ENCODE measurements at regions not wholly inside any gene's neighbourhood (a gene's known extent, or its start where the extent isn't known, plus 50 kb on each side); places are given as distances from the start of the nearest gene placed in this dataset.

DNA sequence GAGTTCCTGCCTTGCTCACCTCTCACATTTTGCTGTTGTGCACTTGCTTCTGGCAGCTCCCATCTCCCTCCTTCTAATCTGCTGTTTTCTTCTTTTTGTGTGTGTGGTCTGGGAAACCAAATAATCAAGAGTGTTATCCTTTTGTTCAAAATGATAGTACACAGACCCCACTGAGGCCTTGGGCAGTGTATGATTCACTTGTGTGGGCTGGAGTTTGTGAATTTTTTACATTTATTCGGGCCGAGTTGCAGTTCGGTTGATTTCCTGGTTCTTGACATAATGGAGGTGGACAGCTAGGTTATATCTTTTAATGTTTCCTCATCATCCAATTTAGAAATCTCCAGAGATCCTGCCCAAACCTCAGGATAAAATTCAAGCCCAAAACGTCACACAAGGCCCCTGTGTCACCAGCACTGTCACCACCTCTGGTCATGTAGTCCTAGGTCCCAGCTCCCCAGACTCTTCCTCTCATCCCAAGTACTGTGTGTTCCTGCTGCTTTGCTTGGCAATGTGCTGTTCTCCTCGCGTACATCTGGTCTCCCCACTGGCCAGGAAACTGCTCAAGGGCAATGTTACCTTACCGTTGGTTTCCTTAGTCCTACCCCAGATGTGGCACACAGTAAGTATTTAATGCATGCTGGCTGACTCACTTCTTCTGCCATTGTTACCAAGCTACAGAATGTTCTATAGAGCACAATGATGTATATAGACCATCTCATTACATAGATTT is 55.7 kb upstream of the PHACTR2 start:
- Histone ChIP-seq H3K27ac (ENCODE audit: low read length) (no peak overlapping the region), H3K36me3 (ENCODE audit: control insufficient read depth, insufficient read depth, low read length) (no peaks in the 10 kb centered on the region), H3K4me3 (ENCODE audit: low read length) (no peak overlapping the region), H3K4me1 (ENCODE audit: control insufficient read depth, insufficient read depth, low read length) (peaks cover 9% of the 10 kb centered on the region), H3K9me3 (replicated peaks; ENCODE audit: control insufficient read depth, low read depth, low read length) (no peaks in the 10 kb centered on the region), H3K27me3 (ENCODE audit: control insufficient read depth, insufficient read depth, low read length) (no peaks in the 10 kb centered on the region)
- WGBS (ENCODE audit: insufficient coverage) = 72% methylated on average over 3 of the region's 7 CpGs
- DNase-seq = no peak

DNA sequence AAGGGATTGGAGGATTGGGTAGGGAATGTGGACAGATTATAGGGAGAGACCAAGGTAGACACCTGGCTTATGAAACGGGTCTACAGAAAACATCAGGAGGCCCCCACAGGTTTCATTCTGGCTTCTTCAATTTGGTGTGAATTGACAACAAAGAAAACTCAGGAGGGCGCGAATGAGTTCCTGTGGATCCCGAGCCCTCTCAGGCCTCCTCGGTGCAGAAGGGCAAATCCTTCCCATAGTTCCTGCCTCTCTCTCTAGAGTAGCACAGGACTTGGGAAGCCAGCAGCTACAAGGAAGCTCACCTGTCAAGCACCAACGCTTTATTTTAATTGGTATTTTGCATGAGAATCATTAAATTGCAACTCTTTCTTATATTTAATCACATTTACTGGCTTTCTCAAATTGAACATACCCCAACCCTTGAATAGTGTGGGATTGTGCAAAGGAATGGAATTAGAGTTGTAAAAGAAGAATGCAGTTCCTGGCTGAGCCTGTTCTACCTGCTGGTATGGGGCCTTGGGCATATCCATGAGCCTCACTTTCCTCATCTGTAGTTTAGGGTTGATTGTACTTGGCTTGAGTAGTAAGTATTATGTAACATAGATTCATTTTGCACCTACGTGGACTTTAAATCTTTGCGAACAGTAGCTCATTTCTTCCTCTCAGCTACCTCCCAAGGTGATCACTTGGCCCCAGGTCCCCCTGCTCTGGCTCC is 56.4 kb upstream of the PHACTR2 start:
- no peak overlapping the region for H3K4me3 ChIP-seq (ENCODE audit: low read length)
- 95% methylated on average over 7 of the region's 8 CpGs for WGBS (ENCODE audit: insufficient coverage)
- no peaks in the 10 kb centered on the region for H3K27me3 ChIP-seq (ENCODE audit: control insufficient read depth, insufficient read depth, low read length)
- no peak for DNase-seq
- H3K27ac ChIP-seq (ENCODE audit: low read length) = no peak overlapping the region
- peaks cover 9% of the 10 kb centered on the region for H3K4me1 ChIP-seq (ENCODE audit: control insufficient read depth, insufficient read depth, low read length)
- no peaks in the 10 kb centered on the region for H3K9me3 ChIP-seq (replicated peaks; ENCODE audit: control insufficient read depth, low read depth, low read length)
- no peaks in the 10 kb centered on the region for H3K36me3 ChIP-seq (ENCODE audit: control insufficient read depth, insufficient read depth, low read length)

GRCh38 chr6:143620447-143620846 is 57.3 kb upstream of the PHACTR2 start:
- H3K4me1 ChIP-seq (ENCODE audit: control insufficient read depth, insufficient read depth, low read length) = peaks cover 9% of the 10 kb centered on the region
- no peaks in the 10 kb centered on the region for H3K36me3 ChIP-seq (ENCODE audit: control insufficient read depth, insufficient read depth, low read length)
- 63% methylated on average over 1 of the region's 3 CpGs for WGBS (ENCODE audit: insufficient coverage)
- no peak overlapping the region for H3K27ac ChIP-seq (ENCODE audit: low read length)
- H3K27me3 ChIP-seq (ENCODE audit: control insufficient read depth, insufficient read depth, low read length) = no peaks in the 10 kb centered on the region
- H3K4me3 ChIP-seq (ENCODE audit: low read length) = no peak overlapping the region
- no peaks in the 10 kb centered on the region for H3K9me3 ChIP-seq (replicated peaks; ENCODE audit: control insufficient read depth, low read depth, low read length)
- DNase-seq = peak; percentile 48

- Histone ChIP-seq H3K4me3 (ENCODE audit: low read length) (no peak overlapping the region), H3K27me3 (ENCODE audit: control insufficient read depth, insufficient read depth, low read length) (no peaks in the 10 kb centered on the region), H3K4me1 (ENCODE audit: control insufficient read depth, insufficient read depth, low read length) (peaks cover 9% of the 10 kb centered on the region), H3K9me3 (replicated peaks; ENCODE audit: control insufficient read depth, low read depth, low read length) (no peaks in the 10 kb centered on the region), H3K36me3 (ENCODE audit: control insufficient read depth, insufficient read depth, low read length) (no peaks in the 10 kb centered on the region), H3K27ac (ENCODE audit: low read length) (no peak overlapping the region)
- no peak for DNase-seq
- 83% methylated on average over 1 of the region's 8 CpGs for WGBS (ENCODE audit: insufficient coverage)
Measured at GRCh38 chr6:143619824-143620401, 57.9 kb upstream of the PHACTR2 start.

GRCh38 chr6:143616741-143617140 is 61.0 kb upstream of the PHACTR2 start:
- Histone ChIP-seq H3K4me3 (ENCODE audit: low read length) (no peak overlapping the region), H3K27ac (ENCODE audit: low read length) (no peak overlapping the region), H3K4me1 (ENCODE audit: control insufficient read depth, insufficient read depth, low read length) (peaks cover 9% of the 10 kb centered on the region), H3K36me3 (ENCODE audit: control insufficient read depth, insufficient read depth, low read length) (no peaks in the 10 kb centered on the region), H3K9me3 (replicated peaks; ENCODE audit: control insufficient read depth, low read depth, low read length) (no peaks in the 10 kb centered on the region), H3K27me3 (ENCODE audit: control insufficient read depth, insufficient read depth, low read length) (no peaks in the 10 kb centered on the region)
- no peak for DNase-seq
- whole genome bisulfite sequencing (ENCODE audit: insufficient coverage) = 73% methylated on average over 7 of the region's 7 CpGs

DNA sequence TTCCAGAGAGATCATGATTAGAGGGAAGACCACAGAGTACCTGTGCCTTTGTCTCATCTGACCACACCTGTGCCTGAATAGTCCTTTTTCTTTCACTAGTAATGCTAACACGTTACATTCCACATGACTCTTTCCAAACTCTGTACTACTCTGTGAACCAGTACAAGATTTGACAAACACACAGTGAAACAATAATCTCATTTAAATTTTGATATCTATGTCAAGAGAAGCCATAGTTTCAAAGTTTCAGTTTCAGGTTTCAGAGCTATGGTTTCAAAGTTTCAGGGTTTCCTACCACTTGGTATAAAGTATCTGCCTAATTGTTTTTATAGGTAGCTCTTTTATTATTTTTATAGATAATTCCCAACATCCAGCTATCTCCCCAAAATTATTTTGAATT is 62.0 kb upstream of the PHACTR2 start:
- no peaks in the 10 kb centered on the region for H3K36me3 ChIP-seq (ENCODE audit: control insufficient read depth, insufficient read depth, low read length)
- H3K4me3 ChIP-seq (ENCODE audit: low read length) = no peak overlapping the region
- peaks cover 5% of the 10 kb centered on the region for H3K4me1 ChIP-seq (ENCODE audit: control insufficient read depth, insufficient read depth, low read length)
- H3K27me3 ChIP-seq (ENCODE audit: control insufficient read depth, insufficient read depth, low read length) = no peaks in the 10 kb centered on the region
- no peak for DNase-seq
- H3K27ac ChIP-seq (ENCODE audit: low read length) = no peak overlapping the region
- WGBS (ENCODE audit: insufficient coverage) = no CpG with 5 or more reads among the region's 1 CpG
- H3K9me3 ChIP-seq (replicated peaks; ENCODE audit: control insufficient read depth, low read depth, low read length) = no peaks in the 10 kb centered on the region

DNA sequence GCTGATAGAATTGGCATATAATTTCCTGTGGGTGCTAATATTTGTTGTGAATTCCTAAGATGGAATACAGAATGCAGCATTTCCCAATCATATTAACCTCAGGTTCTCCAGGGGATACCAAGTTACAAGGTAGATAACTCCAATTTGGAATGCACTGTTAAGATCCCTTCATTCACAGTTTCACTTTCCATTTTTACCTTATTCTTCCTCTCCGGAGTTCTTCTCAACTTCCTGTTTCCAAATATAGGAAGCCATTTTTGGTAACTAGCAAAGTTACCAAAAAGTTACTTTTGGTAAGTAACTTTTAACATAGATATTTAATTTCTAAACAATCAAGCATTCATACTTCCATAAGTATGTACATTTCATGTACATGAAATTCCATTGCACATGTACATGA is 63.5 kb upstream of the PHACTR2 start:
- H3K4me1 ChIP-seq (ENCODE audit: control insufficient read depth, insufficient read depth, low read length) = no peaks in the 10 kb centered on the region
- H3K27me3 ChIP-seq (ENCODE audit: control insufficient read depth, insufficient read depth, low read length) = no peaks in the 10 kb centered on the region
- H3K9me3 ChIP-seq (replicated peaks; ENCODE audit: control insufficient read depth, low read depth, low read length) = no peaks in the 10 kb centered on the region
- no CpG with 5 or more reads among the region's 1 CpG for WGBS (ENCODE audit: insufficient coverage)
- no peak overlapping the region for H3K27ac ChIP-seq (ENCODE audit: low read length)
- DNase-seq = no peak
- no peak overlapping the region for H3K4me3 ChIP-seq (ENCODE audit: low read length)
- H3K36me3 ChIP-seq (ENCODE audit: control insufficient read depth, insufficient read depth, low read length) = no peaks in the 10 kb centered on the region

GRCh38 chr6:143613749-143614148 is 64.0 kb upstream of the PHACTR2 start:
- no peak for DNase-seq
- H3K4me3 ChIP-seq (ENCODE audit: low read length) = no peak overlapping the region
- no peaks in the 10 kb centered on the region for H3K27me3 ChIP-seq (ENCODE audit: control insufficient read depth, insufficient read depth, low read length)
- 94% methylated on average over 3 of the region's 5 CpGs for WGBS (ENCODE audit: insufficient coverage)
- no peaks in the 10 kb centered on the region for H3K36me3 ChIP-seq (ENCODE audit: control insufficient read depth, insufficient read depth, low read length)
- no peaks in the 10 kb centered on the region for H3K4me1 ChIP-seq (ENCODE audit: control insufficient read depth, insufficient read depth, low read length)
- no peak overlapping the region for H3K27ac ChIP-seq (ENCODE audit: low read length)
- H3K9me3 ChIP-seq (replicated peaks; ENCODE audit: control insufficient read depth, low read depth, low read length) = no peaks in the 10 kb centered on the region

- H3K4me1 ChIP-seq (ENCODE audit: control insufficient read depth, insufficient read depth, low read length) = peaks cover 5% of the 10 kb centered on the region
- H3K27me3 ChIP-seq (ENCODE audit: control insufficient read depth, insufficient read depth, low read length) = no peaks in the 10 kb centered on the region
- H3K27ac ChIP-seq (ENCODE audit: low read length) = no peak overlapping the region
- no peak overlapping the region for H3K4me3 ChIP-seq (ENCODE audit: low read length)
- H3K36me3 ChIP-seq (ENCODE audit: control insufficient read depth, insufficient read depth, low read length) = no peaks in the 10 kb centered on the region
- no peaks in the 10 kb centered on the region for H3K9me3 ChIP-seq (replicated peaks; ENCODE audit: control insufficient read depth, low read depth, low read length)
- DNase-seq = no peak
- 100% methylated on average over 1 of the region's 1 CpG for WGBS (ENCODE audit: insufficient coverage)
Measured at GRCh38 chr6:143612186-143612585, 65.6 kb upstream of the PHACTR2 start.

DNA sequence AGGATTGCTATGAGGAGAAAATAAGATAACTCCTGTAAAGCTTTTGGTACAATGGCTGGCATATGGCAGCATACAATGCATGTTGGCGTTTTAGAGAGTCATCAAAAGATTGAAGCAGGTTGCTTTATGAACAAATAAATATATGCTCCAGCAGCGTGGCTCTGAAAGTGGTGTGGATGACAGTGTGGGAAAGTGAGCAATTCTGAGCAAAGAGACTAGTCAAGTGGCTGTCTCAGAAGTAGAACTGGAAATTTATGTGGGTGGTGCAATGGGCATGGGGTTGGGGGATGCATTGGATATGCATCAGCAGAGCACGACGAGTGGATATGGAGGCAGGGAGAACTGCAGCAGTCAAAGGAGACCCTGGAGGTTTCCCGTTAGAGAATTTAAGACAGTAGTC is 66.2 kb upstream of the PHACTR2 start:
- Histone ChIP-seq H3K36me3 (ENCODE audit: control insufficient read depth, insufficient read depth, low read length) (no peaks in the 10 kb centered on the region), H3K4me1 (ENCODE audit: control insufficient read depth, insufficient read depth, low read length) (peaks cover 5% of the 10 kb centered on the region), H3K9me3 (replicated peaks; ENCODE audit: control insufficient read depth, low read depth, low read length) (no peaks in the 10 kb centered on the region), H3K4me3 (ENCODE audit: low read length) (no peak overlapping the region), H3K27me3 (ENCODE audit: control insufficient read depth, insufficient read depth, low read length) (no peaks in the 10 kb centered on the region), H3K27ac (ENCODE audit: low read length) (no peak overlapping the region)
- 95% methylated on average over 5 of the region's 5 CpGs for WGBS (ENCODE audit: insufficient coverage)
- DNase-seq = no peak
